D721Med (cell line): ENCODE measurements at regions not wholly inside any gene's neighbourhood (a gene's known extent, or its start where the extent isn't known, plus 50 kb on each side); places are given as distances from the start of the nearest gene placed in this dataset.
"Not testable (repeated sequence)": the region's sequence is repeated elsewhere in the genome, so short reads cannot be mapped to it uniquely, and the experiment has no call there.

Experiments used
- DNase-seq: peaks from one replicate; pipeline ENCODE4 v3.0.0; 2011; ENCODE audit warnings: low spot score; ENCODE audit not compliant: insufficient read length
- FAIRE-seq: peaks from 2 replicates; lab custom pipeline; 2011; peaks lifted over from hg19 to GRCh38; lab: Jason Lieb, UNC
- TF ChIP-seq, protein P1 (sequence below): IDR thresholded peaks from 2 replicates; pipeline ENCODE4 v1.5.1; 2012; ENCODE audit warnings: mild to moderate bottlenecking, control low read depth; ENCODE audit not compliant: insufficient read depth; ENCODE audit errors: missing control alignments

DNA sequence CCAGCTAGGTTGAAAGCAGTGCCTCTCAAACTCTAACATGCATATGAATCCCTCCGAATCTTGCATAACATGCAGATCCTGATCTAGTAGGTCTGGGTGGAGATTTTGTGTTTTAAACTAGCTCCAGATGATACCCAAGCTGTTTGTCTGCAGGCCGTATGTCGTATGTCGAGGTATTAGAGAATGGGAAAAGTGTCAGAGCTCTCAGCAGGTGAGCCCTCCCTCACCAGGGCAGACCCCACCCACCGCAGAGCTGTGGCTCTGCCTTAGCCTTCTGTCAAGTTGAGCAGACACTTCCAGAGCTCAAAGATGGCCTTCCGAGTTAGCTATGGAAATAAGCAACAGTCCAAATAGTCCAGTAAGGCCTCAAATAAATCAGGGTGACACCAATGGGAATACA lies 83.2 kb upstream of the MAP3K1 start:
- DNase-seq, result no peak
- FAIRE-seq, result no peak
- TF ChIP-seq, protein P1, sequence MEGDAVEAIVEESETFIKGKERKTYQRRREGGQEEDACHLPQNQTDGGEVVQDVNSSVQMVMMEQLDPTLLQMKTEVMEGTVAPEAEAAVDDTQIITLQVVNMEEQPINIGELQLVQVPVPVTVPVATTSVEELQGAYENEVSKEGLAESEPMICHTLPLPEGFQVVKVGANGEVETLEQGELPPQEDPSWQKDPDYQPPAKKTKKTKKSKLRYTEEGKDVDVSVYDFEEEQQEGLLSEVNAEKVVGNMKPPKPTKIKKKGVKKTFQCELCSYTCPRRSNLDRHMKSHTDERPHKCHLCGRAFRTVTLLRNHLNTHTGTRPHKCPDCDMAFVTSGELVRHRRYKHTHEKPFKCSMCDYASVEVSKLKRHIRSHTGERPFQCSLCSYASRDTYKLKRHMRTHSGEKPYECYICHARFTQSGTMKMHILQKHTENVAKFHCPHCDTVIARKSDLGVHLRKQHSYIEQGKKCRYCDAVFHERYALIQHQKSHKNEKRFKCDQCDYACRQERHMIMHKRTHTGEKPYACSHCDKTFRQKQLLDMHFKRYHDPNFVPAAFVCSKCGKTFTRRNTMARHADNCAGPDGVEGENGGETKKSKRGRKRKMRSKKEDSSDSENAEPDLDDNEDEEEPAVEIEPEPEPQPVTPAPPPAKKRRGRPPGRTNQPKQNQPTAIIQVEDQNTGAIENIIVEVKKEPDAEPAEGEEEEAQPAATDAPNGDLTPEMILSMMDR, result no peak

DNA sequence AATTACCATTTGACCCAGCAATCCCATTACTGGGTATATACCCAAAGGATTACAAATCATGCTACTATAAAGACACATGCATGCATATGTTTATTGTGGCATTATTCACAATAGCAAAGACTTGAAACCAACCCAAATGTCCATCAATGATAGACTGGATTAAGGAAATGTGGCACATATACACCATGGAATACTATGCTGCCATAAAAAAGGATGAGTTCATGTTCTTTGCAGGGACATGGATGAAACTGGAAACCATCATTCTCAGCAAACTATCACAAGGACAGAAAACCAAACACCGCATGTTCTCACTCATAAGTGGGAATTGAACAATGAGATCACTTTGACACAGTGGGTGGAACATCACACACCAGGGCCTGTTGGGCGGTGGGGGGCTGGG lies 83.9 kb upstream of the MAP3K1 start:
- DNase-seq, FAIRE-seq: not testable (repeated sequence)

- DNase-seq (no peak), FAIRE-seq (no peak)
- TF ChIP-seq, protein P1, result no peak
Observed at GRCh38 chr5:56729488-56729887, 85.9 kb upstream of the MAP3K1 start.

GRCh38 chr5:56725711-56726411 lies 89.5 kb upstream of the MAP3K1 start:
- DNase-seq, result no peak
- FAIRE-seq, result no peak
- TF ChIP-seq, protein P1, result no peak

DNA sequence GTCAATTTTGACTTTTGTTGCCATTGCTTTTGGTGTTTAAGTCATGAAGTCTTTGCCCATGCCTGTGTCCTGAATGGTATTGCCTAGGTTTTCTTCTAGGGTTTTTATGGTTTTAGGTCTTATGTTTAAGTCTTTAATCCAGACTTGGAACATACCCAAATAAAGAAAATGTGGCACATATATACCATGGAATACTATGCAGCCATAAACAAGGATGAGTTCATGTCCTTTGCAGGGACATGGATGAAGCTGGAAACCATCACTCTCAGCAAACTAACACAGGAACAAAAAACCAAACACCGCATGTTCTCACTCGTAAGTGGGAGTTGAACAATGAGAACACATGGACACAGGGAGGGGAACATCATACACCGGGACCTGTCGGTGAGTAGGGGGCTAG lies 90.5 kb upstream of the MAP3K1 start:
- DNase-seq, FAIRE-seq: not testable (repeated sequence)

DNA sequence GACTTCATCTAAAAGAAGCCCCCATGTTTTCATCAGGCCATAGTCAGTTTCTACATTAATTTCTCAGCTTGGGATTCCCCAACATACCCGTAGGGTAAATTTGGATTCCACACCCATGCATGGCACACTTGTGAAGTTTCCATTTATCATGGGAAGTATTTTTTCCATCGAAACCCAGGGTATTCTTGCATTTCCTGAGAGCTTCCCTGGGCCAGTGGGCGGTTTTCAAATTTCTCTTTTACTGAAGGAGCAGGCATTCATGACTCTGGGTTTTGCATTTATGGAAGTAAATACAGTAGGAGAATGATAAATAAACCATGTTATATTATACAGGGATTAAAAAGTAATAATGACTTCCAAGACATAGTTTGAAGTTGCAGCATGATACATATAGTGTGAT lies 93.0 kb upstream of the MAP3K1 start:
- DNase-seq (no peak), FAIRE-seq (no peak)
- TF ChIP-seq, protein P1, result no peak

- no peak for DNase-seq
Observed at GRCh38 chr5:56717253-56717987, 97.9 kb upstream of the MAP3K1 start.

GRCh38 chr5:56715986-56716385 lies 99.4 kb upstream of the MAP3K1 start:
- no peak for FAIRE-seq
- no peak for DNase-seq
- TF ChIP-seq, protein P1, result no peak

More at GRCh38 chr5:56717253-56717987, 97.9 kb upstream of the MAP3K1 start:
- no peak for FAIRE-seq
- TF ChIP-seq, protein P1, result no peak
